Hepatocyte (in vitro differentiated cells): ENCODE measurements at regions not wholly inside any gene's neighbourhood (a gene's known extent, or its start where the extent isn't known, plus 50 kb on each side); places are given as distances from the start of the nearest gene placed in this dataset.

Source experiments
- DNase-seq: peaks from one replicate; pipeline ENCODE4 v3.0.0-alpha.2; 2016; ENCODE audit warnings: low spot score
- H2AFZ ChIP-seq: fragments of 200-600 bp; sonication (generic); 2 replicates; pipeline ENCODE4 v1.6.0; 2016; ENCODE audit warnings: antibody characterized with exemption, mild to moderate bottlenecking
- H3K27ac ChIP-seq: fragments of 200-600 bp; sonication (generic); 2 replicates; pipeline ENCODE4 v1.5.1; 2016; ENCODE audit warnings: mild to moderate bottlenecking
- H3K27me3 ChIP-seq: fragments of 200-600 bp; sonication (generic); 2 replicates; pipeline ENCODE4 v1.6.1; 2016
- H3K36me3 ChIP-seq: fragments of 200-600 bp; sonication (generic); replicated peaks from 2 replicates; pipeline ENCODE4 v1.5.1; 2016; ENCODE audit warnings: low read depth; ENCODE audit not compliant: insufficient read depth
- H3K4me1 ChIP-seq: fragments of 200-600 bp; sonication (generic); 2 replicates; pipeline ENCODE4 v1.5.1; 2016; ENCODE audit warnings: mild to moderate bottlenecking, moderate library complexity; ENCODE audit not compliant: insufficient read depth
- H3K4me2 ChIP-seq: fragments of 200-600 bp; sonication (generic); 2 replicates; pipeline ENCODE4 v1.6.0; 2016
- H3K4me3 ChIP-seq: fragments of 200-600 bp; sonication (generic); 2 replicates; pipeline ENCODE4 v1.5.1; 2016; ENCODE audit warnings: mild to moderate bottlenecking
- H3K79me2 ChIP-seq: fragments of 200-600 bp; sonication (generic); 2 replicates; pipeline ENCODE4 v1.6.0; 2017; ENCODE audit warnings: mild to moderate bottlenecking
- H3K9me2 ChIP-seq: fragments of 200-600 bp; sonication (generic); replicated peaks from 2 replicates; pipeline ENCODE4 v1.6.0; 2017; ENCODE audit warnings: mild to moderate bottlenecking; ENCODE audit not compliant: insufficient read depth
- H3K9me3 ChIP-seq: fragments of 200-600 bp; sonication (generic); 2 replicates; pipeline ENCODE4 v1.5.1; 2016; ENCODE audit warnings: low read depth, mild to moderate bottlenecking
- H4K20me1 ChIP-seq: fragments of 200-600 bp; sonication (generic); 2 replicates; pipeline ENCODE4 v1.6.0; 2016; ENCODE audit warnings: mild to moderate bottlenecking; ENCODE audit not compliant: insufficient read depth, poor library complexity, severe bottlenecking
- CTCF ChIP-seq: fragments of 200-600 bp; sonication (generic); IDR thresholded peaks from 2 replicates; pipeline ENCODE4 v1.5.1; 2016; ENCODE audit warnings: antibody characterized with exemption, mild to moderate bottlenecking; ENCODE audit not compliant: poor library complexity
- EZH2 ChIP-seq: fragments of 200-600 bp; sonication (generic); IDR thresholded peaks from 2 replicates; pipeline ENCODE4 v1.6.1; 2016; ENCODE audit warnings: antibody characterized with exemption, mild to moderate bottlenecking, borderline replicate concordance
- EZH2phosphoT487 ChIP-seq: fragments of 200-600 bp; sonication (generic); IDR thresholded peaks from one replicate; pipeline ENCODE4 v1.6.1; 2018; ENCODE audit warnings: antibody characterized with exemption, mild to moderate bottlenecking, low read depth, moderate library complexity; ENCODE audit not compliant: unreplicated experiment, severe bottlenecking
- WGBS: methylation state at CpG from one replicate; pipeline ENCODE4 v1.1.6; 2016; ENCODE audit warnings: low lambda C conversion rate; ENCODE audit errors: missing lambda C conversion rate; 5-methylcytosine and 5-hydroxymethylcytosine counted together

- Histone ChIP-seq H4K20me1 (no peaks in the 10 kb centered on the region), H3K79me2 (no peaks in the 10 kb centered on the region), H3K4me3 (no peak overlapping the region), H3K4me2 (no peak overlapping the region), H2AFZ (no peak overlapping the region), H3K9me2 (no peaks in the 10 kb centered on the region), H3K27me3 (no peaks in the 10 kb centered on the region), H3K36me3 (no peaks in the 10 kb centered on the region), H3K4me1 (peaks cover 30% of the 10 kb centered on the region), H3K9me3 (no peaks in the 10 kb centered on the region), H3K27ac (no peak overlapping the region)
- DNase-seq = no peak
- no peak for TF ChIP-seq EZH2phosphoT487
- WGBS = 52% methylated on average over 7 of the region's 7 CpGs
Observed at GRCh38 chr5:32507738-32508434, 63.3 kb upstream of the ZFR start.

- no peaks in the 10 kb centered on the region for H3K79me2 ChIP-seq
- peaks cover 30% of the 10 kb centered on the region for H3K4me1 ChIP-seq
- H3K4me2 ChIP-seq = peak overlapping the region; percentile 70
- H3K9me2 ChIP-seq = no peaks in the 10 kb centered on the region
- H3K27me3 ChIP-seq = no peaks in the 10 kb centered on the region
- H3K36me3 ChIP-seq = no peaks in the 10 kb centered on the region
- no peak for TF ChIP-seq EZH2
- TF ChIP-seq CTCF = no peak
- no peak for TF ChIP-seq EZH2phosphoT487
- DNase-seq = no peak
- no peaks in the 10 kb centered on the region for H3K9me3 ChIP-seq
- H3K4me3 ChIP-seq = no peak overlapping the region
- no peaks in the 10 kb centered on the region for H4K20me1 ChIP-seq
- WGBS = 80% methylated on average over 1 of the region's 1 CpG
- no peak overlapping the region for H2AFZ ChIP-seq
- H3K27ac ChIP-seq = peak overlapping the region; percentile 75
Observed at GRCh38 chr5:32506799-32507198, 62.3 kb upstream of the ZFR start.

GRCh38 chr5:32506201-32506661 is 61.7 kb upstream of the ZFR start:
- H3K79me2 ChIP-seq = no peaks in the 10 kb centered on the region
- H3K9me3 ChIP-seq = no peaks in the 10 kb centered on the region
- DNase-seq = no peak
- peaks cover 30% of the 10 kb centered on the region for H3K4me1 ChIP-seq
- H4K20me1 ChIP-seq = no peaks in the 10 kb centered on the region
- H3K27ac ChIP-seq = peak overlapping the region; percentile 75
- H3K36me3 ChIP-seq = no peaks in the 10 kb centered on the region
- 28% methylated on average over 3 of the region's 3 CpGs for WGBS
- TF ChIP-seq EZH2 (no peak), CTCF (no peak), EZH2phosphoT487 (no peak)
- H2AFZ ChIP-seq = no peak overlapping the region
- H3K4me3 ChIP-seq = no peak overlapping the region
- H3K27me3 ChIP-seq = no peaks in the 10 kb centered on the region
- no peaks in the 10 kb centered on the region for H3K9me2 ChIP-seq
- peak overlapping the region; percentile 70 for H3K4me2 ChIP-seq

GRCh38 chr5:32505756-32506155 is 61.2 kb upstream of the ZFR start:
- Histone ChIP-seq H3K9me3 (no peaks in the 10 kb centered on the region), H3K4me3 (no peak overlapping the region), H2AFZ (no peak overlapping the region), H3K27ac (peak overlapping the region; percentile 75), H3K4me2 (peak overlapping the region; percentile 70), H3K79me2 (no peaks in the 10 kb centered on the region), H3K9me2 (no peaks in the 10 kb centered on the region), H3K27me3 (no peaks in the 10 kb centered on the region), H4K20me1 (no peaks in the 10 kb centered on the region), H3K4me1 (peaks cover 30% of the 10 kb centered on the region), H3K36me3 (no peaks in the 10 kb centered on the region)
- WGBS = 49% methylated on average over 2 of the region's 2 CpGs
- DNase-seq = peak; percentile 41
- TF ChIP-seq EZH2phosphoT487 (no peak), EZH2 (no peak), CTCF (no peak)
